ENCODE measurements at regions not wholly inside any gene's neighbourhood (a gene's known extent, or its start where the extent isn't known, plus 50 kb on each side); places are given as distances from the start of the nearest gene placed in this dataset.

- DNase-seq (ENCODE audit: low read depth in 4 of 4, low spot score in 1 of 4), result no peak
Measured at GRCh38 chr1:30275926-30276764, 447.2 kb downstream of the MATN1 start.

- DNase-seq (ENCODE audit: low read depth in 4 of 4, low spot score in 1 of 4), result no peak
Measured at GRCh38 chr1:30274976-30275621, 448.3 kb downstream of the MATN1 start.

GRCh38 chr1:30274173-30274970 lies 449.0 kb downstream of the MATN1 start:
- DNase-seq (ENCODE audit: low read depth in 4 of 4, low spot score in 1 of 4), result no peak

- no peak for DNase-seq (ENCODE audit: low read depth in 4 of 4, low spot score in 1 of 4)
Measured at GRCh38 chr1:30273456-30273855, 449.9 kb downstream of the MATN1 start.

GRCh38 chr1:30273021-30273325 lies 450.4 kb downstream of the MATN1 start:
- DNase-seq (ENCODE audit: low read depth in 4 of 4, low spot score in 1 of 4), result no peak

- no peak for DNase-seq (ENCODE audit: low read depth in 4 of 4, low spot score in 1 of 4)
Measured at GRCh38 chr1:30272277-30273020, 450.9 kb downstream of the MATN1 start.

- no peak for DNase-seq (ENCODE audit: low read depth in 4 of 4, low spot score in 1 of 4)
Measured at GRCh38 chr1:30271401-30272276, 451.7 kb downstream of the MATN1 start.

GRCh38 chr1:30270461-30270860 lies 452.9 kb downstream of the MATN1 start:
- DNase-seq (ENCODE audit: low read depth in 4 of 4, low spot score in 1 of 4), result no peak

GRCh38 chr1:30268923-30269666 lies 454.3 kb downstream of the MATN1 start:
- DNase-seq (ENCODE audit: low read depth in 4 of 4, low spot score in 1 of 4), result no peak

GRCh38 chr1:30267856-30268255 lies 455.5 kb downstream of the MATN1 start:
- DNase-seq (ENCODE audit: low read depth in 4 of 4, low spot score in 1 of 4), result no peak

GRCh38 chr1:30267046-30267445 lies 456.3 kb downstream of the MATN1 start:
- no peak for DNase-seq (ENCODE audit: low read depth in 4 of 4, low spot score in 1 of 4)

GRCh38 chr1:30265127-30266070 lies 458.0 kb downstream of the MATN1 start:
- DNase-seq (ENCODE audit: low read depth in 4 of 4, low spot score in 1 of 4), result no peak

GRCh38 chr1:30264672-30265025 lies 458.7 kb downstream of the MATN1 start:
- DNase-seq (ENCODE audit: low read depth in 4 of 4, low spot score in 1 of 4), result no peak

- no peak for DNase-seq (ENCODE audit: low read depth in 4 of 4, low spot score in 1 of 4)
Measured at GRCh38 chr1:30263888-30264671, 459.3 kb downstream of the MATN1 start.

GRCh38 chr1:30263405-30263804 lies 460.0 kb downstream of the MATN1 start:
- no peak for DNase-seq (ENCODE audit: low read depth in 4 of 4, low spot score in 1 of 4)

GRCh38 chr1:30262158-30262557 lies 461.2 kb downstream of the MATN1 start:
- DNase-seq (ENCODE audit: low read depth in 4 of 4, low spot score in 1 of 4), result no peak

GRCh38 chr1:30260318-30260717 lies 463.1 kb downstream of the MATN1 start:
- DNase-seq (ENCODE audit: low read depth in 4 of 4, low spot score in 1 of 4), result no peak

GRCh38 chr1:30259631-30260030 lies 463.8 kb downstream of the MATN1 start:
- no peak for DNase-seq (ENCODE audit: low read depth in 4 of 4, low spot score in 1 of 4)

Data from stimulated activated CD4-positive, alpha-beta T cell treated with anti-CD3 and anti-CD28 coated beads, Interleukin-1b, Interleukin-23, amount 100 ng/mL, for 24 hours (primary cell).